HG03108 (cell line): ENCODE measurements at regions not wholly inside any gene's neighbourhood (a gene's known extent, or its start where the extent isn't known, plus 50 kb on each side); places are given as distances from the start of the nearest gene placed in this dataset.

Source experiments
- ATAC-seq: cut with Tn5 transposase; IDR thresholded peaks from one replicate; pipeline ENCODE4 v1.9.1; 2021; ENCODE audit warnings: moderate library complexity; ENCODE audit not compliant: unreplicated experiment

DNA sequence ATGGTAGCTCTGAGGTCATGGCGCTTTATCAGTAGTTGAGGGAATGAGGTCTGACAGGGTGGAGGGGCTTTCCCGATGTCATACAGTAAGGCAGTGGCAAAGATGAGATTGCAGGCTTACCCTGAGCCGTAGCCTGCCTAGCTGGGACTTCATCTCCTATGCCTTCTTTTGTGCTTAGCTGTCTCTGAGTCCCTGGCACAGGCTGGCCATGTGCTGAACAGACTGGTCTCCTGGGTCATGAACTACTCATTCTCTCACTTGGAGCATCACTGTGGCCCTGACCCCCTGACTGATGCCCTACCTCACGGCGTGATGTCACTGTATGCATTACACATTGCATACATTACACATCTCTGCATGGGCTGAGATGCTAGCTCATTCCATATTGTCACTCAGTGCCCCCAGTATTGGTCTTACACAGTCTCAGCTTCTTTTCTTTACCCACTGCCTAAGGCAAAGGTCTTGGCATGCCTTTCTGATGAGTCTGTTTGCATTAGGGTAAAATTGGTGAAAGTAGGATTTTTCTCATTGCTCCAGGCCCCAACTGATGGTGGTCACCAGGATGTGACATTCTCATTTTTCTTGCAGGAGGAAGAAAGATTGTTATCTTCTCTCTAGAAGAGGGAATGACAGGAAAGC, 389.4 kb upstream of the CADM1 start:
- ATAC-seq = no peak

DNA sequence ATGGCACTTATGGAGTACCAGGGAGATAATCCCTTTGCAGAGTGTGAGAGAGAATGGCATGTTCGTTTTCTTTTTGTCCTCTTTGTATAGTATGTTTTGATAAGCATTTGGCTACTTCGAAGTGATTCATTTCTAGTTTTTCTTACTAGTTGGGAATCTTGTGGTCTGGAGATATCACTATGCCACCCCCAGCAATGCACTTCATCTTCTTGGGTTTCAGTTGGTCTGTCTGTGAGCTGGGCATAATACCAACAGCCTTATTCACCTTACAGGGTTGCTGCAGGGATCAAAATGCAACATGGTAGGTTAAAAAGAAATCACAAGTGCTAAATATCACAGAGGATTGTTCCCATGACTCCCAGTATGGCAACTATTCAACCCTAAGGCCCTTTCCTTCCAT, 387.8 kb upstream of the CADM1 start:
- ATAC-seq = no peak

DNA sequence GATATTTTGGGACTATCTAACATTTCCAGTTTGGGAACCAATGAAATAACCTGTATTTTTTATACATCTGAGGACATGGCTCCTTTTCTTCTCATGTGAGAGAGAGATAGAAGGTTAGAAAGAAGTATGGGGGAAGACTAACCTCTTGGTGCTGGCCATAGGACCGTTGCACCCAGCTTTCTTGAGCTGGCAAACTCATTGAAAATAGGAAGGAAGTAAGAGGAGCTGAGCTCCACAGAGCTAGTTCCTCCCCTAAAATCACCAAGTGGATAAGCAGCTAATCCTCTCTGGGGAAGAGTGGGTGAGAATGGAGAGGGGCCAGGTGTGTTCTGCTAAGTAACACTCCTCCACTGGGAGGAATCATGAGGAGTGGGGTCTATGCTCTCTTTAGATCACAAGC, 387.4 kb upstream of the CADM1 start:
- no peak for ATAC-seq

DNA sequence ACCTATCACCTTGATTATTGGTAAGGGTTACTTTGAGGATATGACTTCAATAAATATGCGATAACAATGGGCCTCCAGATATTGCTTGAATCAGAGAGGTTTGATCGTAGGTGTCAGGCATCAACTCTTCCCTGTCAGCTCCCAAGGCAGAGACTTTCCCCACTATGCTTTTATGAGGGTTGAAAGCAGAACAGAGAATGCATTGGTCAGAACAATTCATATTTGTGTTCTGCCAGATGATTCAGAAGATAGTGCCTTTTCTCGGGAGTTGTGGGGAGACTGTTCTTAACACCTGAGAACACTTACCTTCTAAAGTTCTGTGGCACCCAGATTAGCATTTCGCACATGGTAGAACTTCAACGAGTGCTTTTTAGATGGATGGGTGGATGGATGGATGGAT, 386.3 kb upstream of the CADM1 start:
- no peak for ATAC-seq

DNA sequence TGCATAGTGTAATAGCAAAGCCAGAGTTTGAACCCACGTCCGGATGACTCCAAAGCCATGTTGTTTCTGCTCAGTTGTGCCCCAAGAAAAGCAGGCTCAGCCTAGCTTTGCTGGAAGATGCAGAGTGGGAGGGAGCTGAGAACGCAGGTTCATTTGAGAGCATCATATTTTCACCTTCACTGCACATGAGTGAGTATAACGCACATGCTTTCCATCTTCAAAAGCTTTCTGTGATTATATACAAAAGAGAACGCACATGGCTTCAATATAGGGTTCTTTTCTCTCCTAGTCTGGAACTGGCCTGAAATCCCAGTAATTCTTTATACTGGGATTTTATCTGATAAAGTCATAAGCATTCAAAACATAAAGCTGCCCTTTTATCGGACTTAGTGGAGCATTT, 385.5 kb upstream of the CADM1 start:
- ATAC-seq = no peak

DNA sequence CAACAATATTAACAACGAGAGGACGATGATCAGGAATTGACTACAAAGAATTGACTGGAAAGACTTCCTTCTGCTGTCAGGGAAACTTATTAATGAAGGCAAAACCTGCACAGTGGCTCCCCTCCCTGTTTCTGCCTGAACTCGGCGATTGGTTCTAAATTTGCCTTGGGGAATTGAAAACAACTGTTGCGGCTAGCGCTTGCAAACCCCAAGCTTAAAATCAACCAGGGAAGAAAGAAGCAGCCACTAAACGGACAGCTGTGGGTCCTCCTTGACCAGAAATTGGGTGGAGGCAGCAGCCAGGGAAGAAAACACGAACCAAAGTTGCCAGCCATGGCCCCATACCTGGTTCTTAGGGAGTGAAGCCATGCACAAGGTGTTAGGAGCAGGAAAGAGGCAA, 383.5 kb upstream of the CADM1 start:
- no peak for ATAC-seq

DNA sequence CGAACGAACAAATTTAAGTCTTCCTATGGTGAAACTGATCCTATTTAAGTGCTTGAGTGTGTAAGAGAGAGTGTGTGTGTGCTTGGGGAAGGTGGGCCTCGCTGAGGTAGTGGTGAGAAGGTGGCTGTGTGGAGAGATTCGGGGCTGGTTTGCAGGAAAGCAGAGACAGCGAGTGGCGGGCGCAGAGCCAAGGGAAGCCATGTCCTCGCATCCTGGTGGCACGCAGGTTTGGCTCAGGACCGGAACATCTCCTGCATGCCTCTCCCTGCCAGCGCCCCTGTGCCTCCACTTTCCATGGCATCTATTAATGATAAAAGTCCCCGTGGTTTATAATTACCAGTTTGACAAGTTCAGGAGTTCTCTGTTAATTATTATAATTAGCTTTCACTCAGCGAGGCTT, 383.1 kb upstream of the CADM1 start:
- no peak for ATAC-seq

DNA sequence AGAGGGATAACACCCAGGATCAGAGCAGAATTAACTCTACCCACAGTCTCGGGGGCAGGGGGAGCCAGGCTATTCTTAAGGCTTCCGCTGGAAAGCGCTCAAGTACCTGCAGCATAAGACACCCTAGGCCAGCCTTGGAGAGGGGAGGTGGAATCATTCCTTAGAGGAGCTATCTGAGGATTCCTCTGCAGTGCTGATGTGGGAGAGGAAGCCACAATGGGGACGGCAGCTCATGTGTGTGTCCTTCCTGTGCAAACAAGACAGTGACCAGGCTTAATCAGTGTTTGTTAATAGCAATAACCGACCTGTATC, 382.2 kb upstream of the CADM1 start:
- ATAC-seq = no peak

DNA sequence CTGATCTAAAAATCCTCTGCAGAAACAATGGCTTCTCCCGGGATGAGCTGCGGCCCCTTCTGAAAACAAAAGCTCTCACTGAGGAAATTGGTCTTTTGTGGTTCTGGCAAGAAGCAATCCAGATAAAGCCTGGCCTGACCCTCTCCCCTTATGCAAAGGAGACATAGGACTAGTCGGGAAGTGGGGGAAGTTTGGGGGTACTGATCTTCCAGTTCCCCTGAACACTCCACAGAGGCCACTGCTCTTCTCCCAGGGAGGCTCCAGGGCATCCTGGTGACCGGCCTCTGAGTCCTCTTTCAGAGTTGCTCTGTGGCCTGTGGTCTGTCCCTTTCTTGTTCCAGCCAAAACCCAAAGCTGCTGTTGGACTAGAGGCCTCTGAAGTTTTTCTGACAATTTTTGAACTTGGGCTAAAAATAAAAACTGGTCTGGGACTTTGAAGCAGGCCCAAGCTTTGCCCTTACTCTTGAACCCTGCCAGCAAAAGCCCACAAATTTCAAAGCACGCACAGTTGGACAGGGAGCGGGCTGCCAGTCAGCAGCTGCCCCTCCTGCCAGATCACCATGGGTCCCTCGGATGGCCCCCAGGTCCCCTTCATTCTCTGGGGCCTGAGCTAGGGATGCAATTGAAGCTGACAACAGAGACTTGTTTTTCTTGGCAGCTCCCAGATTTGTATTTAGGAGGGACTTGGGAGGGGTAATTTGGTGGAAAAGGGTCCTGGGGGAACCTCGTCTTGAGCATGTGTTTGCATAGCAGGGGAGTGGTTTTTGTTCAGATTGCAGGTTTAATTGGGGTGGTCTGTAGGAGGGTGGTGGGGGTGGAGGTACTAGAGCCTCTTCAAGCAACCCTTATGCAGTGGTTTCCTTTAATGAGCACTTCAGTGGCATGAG, 381.6 kb upstream of the CADM1 start:
- no peak for ATAC-seq

DNA sequence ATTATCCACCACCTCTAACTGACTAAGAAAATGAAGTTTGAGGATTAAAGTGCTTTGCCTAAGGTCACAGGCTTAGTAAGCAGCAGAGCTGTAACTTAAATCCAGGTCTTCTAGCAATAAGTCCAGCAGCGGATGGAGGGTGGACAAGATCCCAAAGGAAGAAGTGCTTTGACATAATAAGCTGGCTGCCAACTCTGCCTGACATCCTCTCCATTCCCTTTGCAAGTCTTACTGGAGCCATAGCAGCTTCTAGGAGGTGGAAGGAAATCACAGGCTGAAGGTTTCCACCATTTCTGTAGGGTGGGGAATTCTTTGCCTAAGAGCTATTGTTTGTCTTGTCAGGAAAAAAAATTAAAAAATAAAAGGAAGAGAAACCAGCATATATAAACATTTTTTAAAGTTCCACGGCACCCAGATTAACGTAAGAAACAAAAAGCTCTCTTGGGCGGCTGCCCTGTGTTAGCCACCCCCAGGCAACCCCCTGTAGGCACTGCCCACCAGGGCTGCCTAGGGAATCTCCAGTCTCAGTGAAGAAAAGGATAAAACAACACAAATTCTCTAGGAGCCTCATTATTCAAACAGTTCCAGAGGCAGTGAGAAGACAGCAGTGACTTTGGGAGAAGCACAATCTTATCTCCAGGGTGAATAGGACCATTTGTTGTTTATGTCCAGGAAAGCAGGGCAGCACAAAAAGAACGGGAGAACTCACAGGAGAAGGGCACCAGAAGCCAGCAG, 380.8 kb upstream of the CADM1 start:
- ATAC-seq = no peak

DNA sequence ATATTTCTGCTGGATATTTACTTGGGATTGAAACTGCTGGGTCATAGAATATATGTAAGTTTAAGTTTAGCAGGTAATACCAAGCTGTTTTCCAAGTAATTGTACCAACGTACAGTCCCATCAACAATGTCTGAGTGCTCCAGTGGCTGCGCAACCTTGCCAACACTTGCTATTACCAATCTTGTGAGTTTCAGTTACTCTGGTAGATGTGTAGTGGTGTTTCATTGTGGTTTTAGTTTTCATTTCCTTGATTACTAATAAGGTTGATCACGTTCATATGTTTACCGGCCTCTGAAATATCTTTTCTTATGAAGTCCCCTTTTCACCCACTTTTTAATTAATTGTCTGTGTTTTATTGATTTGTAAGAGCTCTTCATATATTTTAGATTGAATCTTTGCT, 370.6 kb upstream of the CADM1 start:
- ATAC-seq = peak; percentile 73

DNA sequence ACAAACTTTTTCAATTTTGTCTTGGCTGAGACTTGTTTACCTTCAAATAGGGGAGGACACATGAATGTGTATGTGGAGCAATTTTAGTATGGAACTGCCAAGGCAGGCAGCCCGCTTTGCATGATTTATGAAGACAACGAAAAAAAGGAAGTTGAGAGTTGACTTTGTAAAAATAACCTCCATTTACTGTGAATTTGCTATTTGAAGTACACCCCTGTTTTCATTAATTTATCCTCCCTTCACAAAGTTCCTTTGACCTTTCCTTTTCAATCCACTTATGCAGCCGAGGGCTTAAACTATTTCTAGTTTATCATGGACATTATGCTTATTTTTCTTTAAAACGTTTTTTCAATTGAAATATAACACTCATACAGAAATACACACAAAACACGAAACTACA, 369.6 kb upstream of the CADM1 start:
- ATAC-seq = no peak

DNA sequence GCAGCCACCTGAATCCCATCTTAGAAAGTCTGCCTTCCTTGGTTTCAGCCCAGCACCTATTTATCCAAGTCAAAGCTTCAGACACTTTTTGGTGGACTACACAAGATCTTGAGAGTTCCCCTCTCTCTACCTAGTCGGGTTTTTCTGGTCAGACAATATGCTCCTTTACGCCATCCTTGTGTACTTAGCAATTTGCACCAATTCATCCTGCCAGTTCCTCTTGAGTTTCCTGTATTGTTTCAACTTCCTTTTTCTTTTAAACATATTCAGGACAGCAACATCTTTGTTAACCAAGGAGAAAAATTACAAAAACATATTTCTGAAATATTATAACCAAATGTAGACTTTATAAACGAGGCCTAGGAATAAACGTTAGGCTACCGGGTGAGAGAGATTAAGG, 368.2 kb upstream of the CADM1 start:
- ATAC-seq = no peak

DNA sequence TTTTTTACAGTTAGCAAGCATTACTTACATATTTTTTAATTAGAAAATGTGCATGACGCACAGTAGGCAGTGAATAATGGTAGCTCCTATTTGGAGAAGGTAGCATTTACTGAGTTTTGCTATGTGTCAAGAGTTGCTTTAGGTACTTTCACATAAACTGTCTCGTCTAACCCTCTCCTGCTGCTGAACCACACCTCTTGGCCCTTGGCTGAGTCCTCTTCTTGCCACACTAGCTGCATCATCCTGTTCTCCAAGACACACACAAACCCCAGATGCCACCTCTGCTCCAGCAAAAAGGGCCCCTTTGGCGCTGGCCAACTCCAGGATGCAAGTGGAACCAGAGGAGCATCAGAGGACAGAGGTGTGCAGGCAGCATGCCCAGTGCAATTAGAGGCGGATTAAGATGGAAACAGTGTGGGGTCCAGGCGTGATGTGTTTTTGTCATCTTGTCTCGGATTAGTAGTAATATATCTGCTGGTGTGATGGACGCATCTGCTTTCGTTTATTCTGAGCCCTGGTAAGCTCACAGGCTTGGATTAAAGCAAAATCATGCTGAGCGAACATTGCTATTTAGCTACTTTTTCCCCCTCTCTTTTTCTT, 367.0 kb upstream of the CADM1 start:
- no peak for ATAC-seq

DNA sequence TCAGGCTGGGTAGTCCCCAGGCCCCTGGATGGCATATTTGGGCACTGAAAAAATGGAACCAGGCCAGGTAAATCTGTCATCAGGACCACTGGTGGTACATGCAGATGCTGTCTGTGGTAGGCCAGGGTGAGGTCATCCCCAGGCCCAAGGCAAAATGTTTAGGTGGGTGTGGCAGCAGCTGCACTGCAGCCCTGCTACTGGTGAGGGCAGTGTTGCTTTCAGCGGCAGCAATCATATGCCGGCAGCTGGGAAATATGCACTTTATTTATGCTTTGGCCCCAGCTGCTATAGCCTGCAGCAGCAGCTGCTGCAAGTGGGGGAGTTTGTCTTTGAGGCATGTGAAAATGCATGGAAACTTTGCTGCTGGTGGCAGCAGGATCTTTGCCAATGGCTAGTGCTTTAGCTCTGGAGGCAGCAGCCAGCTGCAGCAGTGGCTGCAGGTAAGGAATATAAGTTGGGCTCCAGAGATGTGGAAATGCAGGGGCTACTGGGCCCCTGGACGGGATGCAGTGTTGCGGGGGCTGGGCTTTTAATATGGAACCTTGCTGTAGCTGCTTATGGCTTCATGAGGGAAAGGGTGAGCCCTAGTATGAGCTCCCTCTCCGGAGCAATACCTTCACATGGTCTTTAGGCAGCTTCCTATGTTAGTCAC, 365.7 kb upstream of the CADM1 start:
- peak; percentile 53 for ATAC-seq

DNA sequence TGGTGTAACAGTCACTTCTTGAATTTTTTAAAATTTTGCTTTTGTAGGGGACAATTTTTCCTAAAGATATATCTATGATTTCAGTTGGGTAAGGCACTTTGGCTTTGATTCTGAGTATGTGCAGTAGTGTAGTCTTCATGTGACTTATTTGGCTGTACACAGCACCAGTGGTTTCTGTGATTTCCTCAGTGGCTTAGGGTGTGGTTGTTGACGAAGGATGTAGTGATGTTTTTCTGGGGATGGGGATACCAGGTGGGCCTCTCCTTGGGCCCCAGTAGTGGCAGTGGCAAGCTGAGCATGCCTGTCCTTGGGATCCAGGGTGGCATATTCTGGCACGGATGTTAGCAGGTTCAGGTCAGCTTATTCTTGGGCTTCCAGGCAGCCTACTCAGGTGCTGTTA, 364.9 kb upstream of the CADM1 start:
- no peak for ATAC-seq

DNA sequence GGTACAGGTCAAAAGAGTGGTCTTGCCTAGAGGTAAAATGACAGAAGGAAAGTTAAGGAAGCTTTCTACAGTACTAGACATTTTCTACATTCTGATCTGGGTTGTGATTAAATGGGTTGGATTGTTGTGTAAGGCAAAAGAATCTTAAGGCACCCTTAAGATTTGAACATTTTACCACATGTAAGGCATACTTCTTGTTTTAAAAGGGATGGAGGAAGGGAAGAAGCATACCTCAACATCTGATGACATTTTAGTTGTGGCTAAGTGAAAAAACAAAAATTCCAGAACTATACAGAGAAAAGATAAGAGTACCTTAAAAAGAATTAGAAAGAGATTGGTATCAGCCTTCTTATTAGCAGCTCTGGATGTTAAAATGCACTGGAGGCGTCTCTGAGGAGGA, 356.0 kb upstream of the CADM1 start:
- no peak for ATAC-seq

DNA sequence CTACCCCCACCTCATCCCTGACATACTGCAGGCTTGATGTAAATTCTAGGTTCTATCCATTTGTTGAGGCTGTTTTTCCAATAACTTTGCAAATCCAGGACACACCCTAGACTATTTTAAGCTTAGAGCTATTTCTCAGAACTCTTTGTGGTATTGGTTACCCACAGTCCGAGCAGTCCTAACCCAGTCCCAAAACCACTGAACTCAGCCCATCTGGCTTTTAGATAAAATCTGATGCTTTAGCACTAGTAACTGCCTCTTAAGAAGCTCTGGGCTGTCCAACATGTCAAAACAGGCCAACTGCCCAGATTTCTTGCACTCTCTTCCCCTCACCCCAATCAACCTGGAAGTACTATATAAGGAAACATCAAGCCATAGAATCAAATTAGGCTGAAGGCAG, 344.4 kb upstream of the CADM1 start:
- ATAC-seq = no peak

DNA sequence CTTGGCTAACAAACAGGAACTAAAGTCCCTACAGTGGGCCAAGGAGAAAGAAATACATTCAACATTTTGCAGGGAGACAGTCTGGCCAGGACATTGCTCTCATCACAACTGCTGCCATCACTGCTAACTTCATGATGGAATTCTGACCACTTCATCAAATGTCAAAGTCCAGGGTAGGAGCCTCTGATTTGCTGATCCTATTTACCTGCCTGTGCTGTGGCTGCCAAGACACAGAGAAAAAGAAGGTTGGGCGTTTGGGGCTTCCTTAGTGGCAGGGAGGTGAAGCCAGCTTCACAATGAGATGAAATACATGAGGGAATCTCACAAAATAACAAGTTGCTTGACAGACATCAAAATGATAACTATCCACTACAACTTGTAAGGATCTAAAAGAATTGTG, 343.9 kb upstream of the CADM1 start:
- no peak for ATAC-seq

DNA sequence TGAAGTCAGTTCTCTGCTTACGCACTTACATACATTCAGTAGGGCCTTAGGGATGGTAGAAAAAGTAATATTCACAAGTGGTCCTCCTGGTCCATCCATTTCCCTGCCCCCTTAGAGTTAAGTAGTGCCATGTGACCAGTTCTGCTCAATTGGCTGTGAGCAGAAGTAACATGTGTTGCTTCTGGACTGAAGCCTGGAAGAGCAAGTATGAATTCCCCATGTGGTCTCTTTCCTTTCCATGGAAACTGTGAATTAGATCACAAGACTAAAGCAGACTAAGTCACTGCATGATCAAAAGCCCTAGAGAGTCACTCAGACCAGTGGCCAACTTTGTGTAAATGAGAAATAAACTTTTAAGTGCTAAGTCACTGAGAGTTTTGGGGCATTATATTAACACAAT, 341.7 kb upstream of the CADM1 start:
- no peak for ATAC-seq

DNA sequence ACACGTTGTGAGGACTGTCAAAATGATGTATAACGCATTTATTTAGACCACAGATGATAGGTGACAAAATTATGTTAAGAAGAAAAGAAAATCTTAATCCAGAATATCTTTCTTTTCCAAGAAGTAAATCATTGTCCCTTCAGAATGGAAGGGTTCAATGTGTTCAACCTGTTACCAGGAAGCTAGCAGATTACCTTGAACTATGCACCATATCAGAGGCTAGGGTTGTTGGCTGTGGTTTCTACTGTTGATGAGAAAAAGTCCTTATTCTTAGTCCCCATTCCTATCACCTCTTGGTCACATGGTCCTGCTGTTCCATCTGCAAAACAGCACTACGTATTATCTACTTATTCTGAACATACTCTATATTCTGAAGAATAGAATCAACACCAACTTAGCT, 339.5 kb upstream of the CADM1 start:
- no peak for ATAC-seq
